Fibroblast of lung (primary cell): ENCODE measurements at regions not wholly inside any gene's neighbourhood (a gene's known extent, or its start where the extent isn't known, plus 50 kb on each side); places are given as distances from the start of the nearest gene placed in this dataset.

Experiments
- EZH2 ChIP-seq: IDR thresholded peaks from 2 replicates; pipeline ENCODE4 v1.5.1; 2012; ENCODE audit warnings: low read length, control low read depth, mild to moderate bottlenecking; ENCODE audit errors: missing control alignments
- TF ChIP-seq, protein P1 (sequence below), 2 donors: IDR thresholded peaks in 1 of 2; conservative IDR thresholded peaks in 1 of 2; 1 replicate in 1 of 2; 2 replicates in 1 of 2; pipeline ENCODE4 v1.5.1; 2011 to 2012; ENCODE audit warnings: low read length in 2 of 2, control low read depth in 1 of 2, inconsistent platforms in 1 of 2, low read depth in 1 of 2, mild to moderate bottlenecking in 1 of 2

DNA sequence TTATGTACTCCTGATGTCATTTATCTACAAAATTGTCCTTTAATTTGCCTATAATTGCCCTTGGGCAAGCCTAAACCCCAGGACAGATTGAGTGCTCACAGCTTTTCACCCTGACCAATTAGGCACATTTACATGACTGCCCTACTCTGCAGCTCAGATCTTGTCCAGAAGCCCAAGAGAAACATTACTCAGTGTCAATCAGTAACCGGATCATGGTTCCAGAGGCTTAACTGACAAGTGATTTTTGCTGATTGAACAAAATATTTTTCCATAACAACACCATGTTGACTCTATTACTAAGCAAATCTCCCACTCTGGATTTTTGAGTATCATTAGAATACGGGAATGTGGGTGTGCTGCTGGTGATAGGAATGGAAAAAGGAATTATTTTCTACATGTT lies 465.4 kb upstream of the TNP1 start:
- TF ChIP-seq, protein P1, sequence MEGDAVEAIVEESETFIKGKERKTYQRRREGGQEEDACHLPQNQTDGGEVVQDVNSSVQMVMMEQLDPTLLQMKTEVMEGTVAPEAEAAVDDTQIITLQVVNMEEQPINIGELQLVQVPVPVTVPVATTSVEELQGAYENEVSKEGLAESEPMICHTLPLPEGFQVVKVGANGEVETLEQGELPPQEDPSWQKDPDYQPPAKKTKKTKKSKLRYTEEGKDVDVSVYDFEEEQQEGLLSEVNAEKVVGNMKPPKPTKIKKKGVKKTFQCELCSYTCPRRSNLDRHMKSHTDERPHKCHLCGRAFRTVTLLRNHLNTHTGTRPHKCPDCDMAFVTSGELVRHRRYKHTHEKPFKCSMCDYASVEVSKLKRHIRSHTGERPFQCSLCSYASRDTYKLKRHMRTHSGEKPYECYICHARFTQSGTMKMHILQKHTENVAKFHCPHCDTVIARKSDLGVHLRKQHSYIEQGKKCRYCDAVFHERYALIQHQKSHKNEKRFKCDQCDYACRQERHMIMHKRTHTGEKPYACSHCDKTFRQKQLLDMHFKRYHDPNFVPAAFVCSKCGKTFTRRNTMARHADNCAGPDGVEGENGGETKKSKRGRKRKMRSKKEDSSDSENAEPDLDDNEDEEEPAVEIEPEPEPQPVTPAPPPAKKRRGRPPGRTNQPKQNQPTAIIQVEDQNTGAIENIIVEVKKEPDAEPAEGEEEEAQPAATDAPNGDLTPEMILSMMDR (conservative IDR thresholded peaks at IDR 0.05 in 1 of 2, IDR thresholded peaks at IDR 0.05 in 1 of 2; ENCODE audit: low read depth in 1 of 2, low read length in 2 of 2) = no peak
- no peak for TF ChIP-seq EZH2
